GM19438 (cell line): ENCODE measurements at regions not wholly inside any gene's neighbourhood (a gene's known extent, or its start where the extent isn't known, plus 50 kb on each side); places are given as distances from the start of the nearest gene placed in this dataset.

Experiments
- ATAC-seq: cut with Tn5 transposase; IDR thresholded peaks from one replicate; pipeline ENCODE4 v1.9.1; 2021; ENCODE audit warnings: low read depth; ENCODE audit not compliant: unreplicated experiment

DNA sequence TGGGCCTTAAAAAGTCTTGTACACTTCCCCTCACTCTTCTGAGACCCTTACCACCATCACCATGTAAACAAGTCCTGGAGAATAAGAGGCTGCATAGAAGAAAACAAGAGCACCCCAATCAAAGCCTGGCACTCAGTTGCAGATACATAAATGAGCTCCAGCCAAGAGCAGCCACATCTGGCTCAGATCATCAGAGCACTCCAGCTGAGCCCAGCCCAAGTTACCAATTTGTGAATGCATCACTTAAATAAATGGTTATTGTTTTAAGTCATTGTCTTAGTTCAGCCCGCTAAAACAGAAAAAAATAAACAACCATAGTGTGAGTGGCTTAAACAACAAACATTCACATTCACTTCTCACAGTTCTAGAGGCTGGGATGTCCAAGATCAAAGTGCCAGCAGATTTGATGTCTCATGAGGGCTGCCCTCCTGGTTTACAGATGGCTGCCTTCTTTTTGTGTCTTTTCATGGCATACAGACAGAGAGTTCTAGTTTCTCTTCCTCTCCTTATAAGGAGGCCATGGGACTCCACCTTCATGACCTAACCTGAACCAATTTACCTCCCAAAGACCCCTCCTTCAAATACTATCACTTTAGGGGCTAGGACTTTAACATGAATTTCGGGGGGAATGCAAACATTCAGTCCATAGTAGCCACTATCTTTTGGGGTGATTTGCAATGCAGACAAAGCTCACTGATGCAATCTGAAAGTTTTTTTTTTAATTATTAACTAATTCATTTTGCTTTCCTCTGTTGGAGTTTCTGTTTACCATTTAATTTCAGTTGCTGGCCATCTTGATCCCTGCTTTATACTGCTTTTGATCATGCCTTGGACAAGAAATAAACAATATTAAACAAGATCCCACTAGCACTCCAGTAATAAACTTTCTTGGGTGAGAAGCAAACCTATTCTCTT lies 187.5 kb upstream of the ACVR2A start:
- peak; percentile 61 for ATAC-seq

- ATAC-seq = no peak
Measured at GRCh38 chr2:147649998-147650397, 194.8 kb upstream of the ACVR2A start.

DNA sequence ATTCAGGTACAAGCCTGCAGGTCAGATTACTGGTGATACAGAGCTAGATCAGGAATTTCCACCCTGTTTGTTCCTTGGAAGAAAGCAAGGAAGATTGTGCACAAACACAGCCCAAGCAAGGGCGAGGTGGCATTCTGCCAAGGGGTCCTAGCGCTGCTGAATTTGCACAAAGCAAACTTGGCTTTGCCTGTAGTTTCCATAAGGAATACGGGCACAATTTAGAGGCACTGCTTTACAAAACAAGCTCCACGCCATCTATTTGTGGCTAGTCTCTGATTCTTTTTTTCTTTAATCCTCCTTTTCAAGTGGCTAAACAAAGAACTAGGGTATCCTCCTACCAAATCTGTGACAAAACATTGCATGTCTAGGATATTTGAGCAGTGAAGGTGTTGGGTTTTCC lies 195.5 kb upstream of the ACVR2A start:
- ATAC-seq = no peak

- no peak for ATAC-seq
Measured at GRCh38 chr2:147648471-147648870, 196.4 kb upstream of the ACVR2A start.

DNA sequence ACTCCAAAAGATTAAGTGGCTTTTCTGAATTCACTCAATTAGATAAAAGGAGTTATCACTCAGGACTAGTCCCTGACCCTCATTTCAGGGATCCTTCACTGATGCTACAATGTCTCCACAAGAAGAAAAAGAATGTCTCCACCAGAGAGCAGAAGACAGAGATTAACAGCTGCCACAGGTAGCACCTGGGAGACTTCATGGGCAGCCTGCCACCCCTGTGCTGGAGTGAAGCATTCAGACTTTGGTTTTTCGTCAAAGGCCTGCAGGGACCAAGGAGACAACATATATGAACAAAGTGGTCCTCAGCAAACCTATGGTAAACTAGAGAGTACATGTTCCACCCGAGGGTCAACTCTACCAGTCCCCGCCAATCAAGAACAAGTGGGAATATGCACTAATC lies 197.0 kb upstream of the ACVR2A start:
- no peak for ATAC-seq

GRCh38 chr2:147646818-147647468 lies 197.9 kb upstream of the ACVR2A start:
- ATAC-seq = no peak

GRCh38 chr2:147644491-147644890 lies 200.3 kb upstream of the ACVR2A start:
- no peak for ATAC-seq

DNA sequence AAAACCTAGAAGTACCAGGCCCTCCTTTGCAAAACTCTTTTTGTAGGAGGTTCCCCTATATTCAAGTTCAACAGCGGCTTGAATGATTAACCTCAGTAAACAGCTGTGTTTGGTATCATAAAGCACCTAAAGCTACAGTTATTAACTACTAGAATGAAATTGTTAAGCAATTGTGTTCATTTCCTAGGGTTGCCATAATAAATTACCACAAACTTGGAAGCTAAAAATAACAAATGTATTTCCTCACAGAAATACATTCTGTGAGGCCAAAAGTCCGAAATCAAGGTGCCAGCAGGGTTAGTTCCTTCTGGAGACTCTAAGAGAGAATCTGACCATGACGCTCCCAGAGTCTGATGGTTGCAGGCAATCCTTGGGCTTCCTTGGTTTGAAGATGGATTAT lies 202.1 kb upstream of the ACVR2A start:
- no peak for ATAC-seq

- ATAC-seq = no peak
Measured at GRCh38 chr2:147641651-147642050, 203.2 kb upstream of the ACVR2A start.

DNA sequence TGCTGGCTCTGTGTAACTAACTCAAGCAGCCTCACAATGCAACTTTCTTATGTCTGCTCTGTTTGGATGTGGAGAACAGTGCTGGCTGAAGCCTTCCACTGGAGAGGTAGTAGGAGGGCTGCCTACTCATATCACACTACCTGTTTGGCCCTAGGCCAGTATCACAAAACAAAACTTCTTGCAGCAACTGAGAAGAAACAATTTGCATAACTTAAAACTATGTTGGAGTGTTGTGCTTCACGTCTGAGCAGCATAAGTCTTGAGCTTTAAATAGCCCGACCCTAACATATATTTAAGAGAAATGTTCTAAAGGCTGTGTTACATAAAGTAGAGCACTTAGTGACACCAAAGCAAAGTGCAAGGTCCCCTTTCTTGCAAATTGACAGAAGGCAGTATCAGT lies 204.9 kb upstream of the ACVR2A start:
- peak; percentile 74 for ATAC-seq

DNA sequence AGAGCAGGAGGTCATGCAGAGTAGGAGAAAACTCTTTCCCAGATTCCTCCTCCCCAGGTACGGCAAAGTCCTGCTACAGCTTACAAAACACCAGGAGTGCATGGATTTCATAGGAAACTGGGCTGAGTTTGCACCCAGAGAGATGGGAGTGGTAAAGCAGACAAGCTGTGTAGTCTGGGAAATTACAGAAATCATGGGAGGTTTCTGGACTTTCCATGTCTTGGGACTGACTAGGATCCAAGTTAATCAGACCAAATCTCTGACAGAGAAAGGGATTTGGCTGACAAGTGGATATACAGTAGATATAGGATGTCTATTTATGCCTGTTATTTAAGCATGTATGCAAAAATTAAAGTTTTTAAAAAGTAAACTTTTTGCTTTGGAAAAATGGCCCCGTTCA lies 205.4 kb upstream of the ACVR2A start:
- ATAC-seq = no peak

- no peak for ATAC-seq
Measured at GRCh38 chr2:147636886-147637285, 207.9 kb upstream of the ACVR2A start.

DNA sequence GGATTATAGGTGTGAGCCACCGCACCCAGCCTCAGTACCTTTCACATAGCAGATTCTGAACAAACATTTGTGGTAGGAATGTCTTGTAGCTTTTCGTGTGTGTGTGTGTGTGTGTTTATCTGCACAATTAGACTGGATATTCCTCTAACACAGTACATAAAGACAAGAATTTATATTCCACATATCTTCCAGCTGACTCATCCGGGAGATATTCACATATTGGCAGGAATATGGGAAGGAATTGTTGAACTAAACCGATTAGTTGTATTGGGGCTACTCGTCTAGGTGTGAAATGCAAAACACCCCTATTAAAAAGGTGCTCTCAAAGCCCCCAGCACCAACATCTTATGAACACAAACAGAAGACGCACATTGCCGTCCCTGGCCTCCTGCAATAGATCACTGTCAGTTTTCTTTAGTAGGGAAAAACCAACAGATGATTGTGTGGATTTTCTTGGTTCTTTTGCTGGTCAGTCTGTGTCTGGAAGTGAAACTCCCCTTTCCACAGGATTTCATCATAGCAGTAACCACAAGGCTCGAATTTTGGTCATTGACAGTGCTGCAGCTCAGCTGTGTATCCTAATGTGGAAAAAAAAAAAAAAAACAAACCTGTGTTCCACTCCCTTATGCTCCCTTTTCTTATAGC lies 208.5 kb upstream of the ACVR2A start:
- ATAC-seq = no peak

DNA sequence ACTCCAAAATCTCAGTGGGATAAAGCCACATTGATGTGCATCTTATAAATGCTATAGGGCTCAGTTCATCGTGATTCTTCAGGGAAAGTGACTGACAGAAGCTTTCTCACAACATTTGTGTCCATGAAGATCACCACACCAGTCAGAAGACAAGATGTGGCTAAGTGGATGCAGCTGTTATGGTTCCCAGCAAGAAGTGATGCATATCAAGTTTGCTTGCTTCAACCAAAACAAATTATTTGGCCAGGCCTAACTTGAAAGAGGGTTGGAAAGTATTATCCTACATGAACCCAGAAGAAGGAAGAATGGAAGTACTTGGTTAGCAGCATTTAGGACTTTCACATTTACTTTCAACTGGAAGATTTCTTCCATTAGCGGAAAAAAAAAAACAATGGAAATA lies 210.0 kb upstream of the ACVR2A start:
- ATAC-seq = no peak

GRCh38 chr2:147632198-147632597 lies 212.6 kb upstream of the ACVR2A start:
- no peak for ATAC-seq

DNA sequence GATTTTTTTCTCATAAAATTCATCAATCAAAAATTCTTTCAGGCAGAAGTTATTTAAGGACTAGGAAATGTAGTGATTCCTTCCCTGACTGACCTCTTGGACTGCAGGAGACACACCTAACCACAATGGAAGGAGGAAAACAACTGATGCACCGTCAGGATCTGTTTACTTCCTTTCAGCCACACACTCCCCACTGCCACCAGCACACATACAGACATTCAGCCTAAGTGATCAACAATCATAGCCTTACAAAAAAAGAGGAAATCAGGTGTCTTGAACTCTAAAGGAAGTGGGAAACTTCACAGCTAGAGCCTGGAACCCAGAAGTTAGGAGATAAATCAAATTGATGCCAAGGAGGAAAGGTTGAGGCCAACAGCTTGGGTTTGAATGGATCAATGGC lies 213.5 kb upstream of the ACVR2A start:
- ATAC-seq = no peak

- no peak for ATAC-seq
Measured at GRCh38 chr2:147630585-147630984, 214.2 kb upstream of the ACVR2A start.

- ATAC-seq = no peak
Measured at GRCh38 chr2:147628971-147629421, 215.8 kb upstream of the ACVR2A start.

GRCh38 chr2:147623328-147623727 lies 221.5 kb upstream of the ACVR2A start:
- peak; percentile 84 for ATAC-seq

DNA sequence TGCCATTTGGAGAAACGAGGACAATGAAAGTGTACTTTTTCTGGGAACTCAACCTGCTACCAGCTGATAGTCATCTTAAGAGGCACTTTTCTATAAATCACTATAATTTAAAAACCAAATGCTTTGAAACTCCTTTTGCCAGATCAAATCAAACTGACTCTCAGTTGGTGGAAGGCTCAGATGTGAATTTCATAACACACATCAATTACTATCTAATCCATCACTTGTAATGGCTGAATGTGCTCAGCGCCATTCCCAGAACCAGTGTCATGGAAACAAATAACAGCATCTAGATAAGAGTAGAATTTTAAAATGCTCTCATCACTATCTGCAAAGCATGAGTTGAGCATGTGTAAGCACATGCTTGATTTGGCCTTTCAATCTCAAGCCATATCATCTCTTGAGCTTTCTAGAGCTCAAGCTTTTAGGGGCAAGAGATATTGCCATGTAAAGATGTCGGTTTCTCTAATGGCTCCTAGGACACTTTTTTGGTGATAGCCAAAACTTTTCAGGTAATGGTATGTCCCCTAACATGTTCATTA lies 223.1 kb upstream of the ACVR2A start:
- no peak for ATAC-seq

- no peak for ATAC-seq
Measured at GRCh38 chr2:147619808-147620207, 225.0 kb upstream of the ACVR2A start.
